Stomach (tissue), 4 donors: ENCODE measurements at regions not wholly inside any gene's neighbourhood (a gene's known extent, or its start where the extent isn't known, plus 50 kb on each side); places are given as distances from the start of the nearest gene placed in this dataset.

Source experiments
- EP300 ChIP-seq: sonication (generic); formaldehyde crosslinking; IDR thresholded peaks from one replicate; pipeline ENCODE4 v1.6.1; 2017; ENCODE audit warnings: antibody characterized with exemption
- POLR2A ChIP-seq, 4 donors: fragments of 450-650 bp; IDR thresholded peaks; one replicate each; pipeline ENCODE4 v1.6.1; 2016; ENCODE audit warnings: antibody characterized with exemption in 4 of 4, control low read depth in 2 of 4, mild to moderate bottlenecking in 1 of 4, moderate library complexity in 1 of 4
- TF ChIP-seq, protein P1 (sequence below), 7 experiments: fragments of 450-650 bp in 4 of 7; fragments of 200-600 bp in 3 of 7; sonication (generic) in 3 of 7; IDR thresholded peaks; one replicate each; pipeline ENCODE4 v1.5.1; 2016 to 2019; ENCODE audit warnings: antibody characterized with exemption in 7 of 7, control low read depth in 2 of 7, mild to moderate bottlenecking in 1 of 7

DNA sequence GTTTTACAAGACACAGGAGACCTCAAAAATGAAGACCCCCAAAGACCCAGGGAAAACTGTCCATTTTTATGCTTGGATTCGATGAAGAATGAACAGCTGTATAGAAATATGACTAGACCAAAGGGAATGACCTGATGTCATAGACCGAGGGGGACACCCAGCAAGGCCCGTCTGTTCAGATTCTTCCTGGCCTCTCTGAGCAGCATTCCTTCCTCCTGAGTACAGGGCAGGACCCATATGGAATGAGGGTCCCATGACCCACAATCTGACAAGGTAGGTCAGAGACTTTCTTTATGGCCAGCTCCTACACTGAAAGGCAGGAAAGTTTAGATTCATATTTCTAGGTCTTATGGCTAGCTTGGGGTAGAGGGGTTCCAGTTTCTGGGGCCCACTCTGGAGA, 356.0 kb downstream of the GATA3 start:
- TF ChIP-seq, protein P1, sequence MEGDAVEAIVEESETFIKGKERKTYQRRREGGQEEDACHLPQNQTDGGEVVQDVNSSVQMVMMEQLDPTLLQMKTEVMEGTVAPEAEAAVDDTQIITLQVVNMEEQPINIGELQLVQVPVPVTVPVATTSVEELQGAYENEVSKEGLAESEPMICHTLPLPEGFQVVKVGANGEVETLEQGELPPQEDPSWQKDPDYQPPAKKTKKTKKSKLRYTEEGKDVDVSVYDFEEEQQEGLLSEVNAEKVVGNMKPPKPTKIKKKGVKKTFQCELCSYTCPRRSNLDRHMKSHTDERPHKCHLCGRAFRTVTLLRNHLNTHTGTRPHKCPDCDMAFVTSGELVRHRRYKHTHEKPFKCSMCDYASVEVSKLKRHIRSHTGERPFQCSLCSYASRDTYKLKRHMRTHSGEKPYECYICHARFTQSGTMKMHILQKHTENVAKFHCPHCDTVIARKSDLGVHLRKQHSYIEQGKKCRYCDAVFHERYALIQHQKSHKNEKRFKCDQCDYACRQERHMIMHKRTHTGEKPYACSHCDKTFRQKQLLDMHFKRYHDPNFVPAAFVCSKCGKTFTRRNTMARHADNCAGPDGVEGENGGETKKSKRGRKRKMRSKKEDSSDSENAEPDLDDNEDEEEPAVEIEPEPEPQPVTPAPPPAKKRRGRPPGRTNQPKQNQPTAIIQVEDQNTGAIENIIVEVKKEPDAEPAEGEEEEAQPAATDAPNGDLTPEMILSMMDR (IDR thresholded peaks at IDR 0.05) = no peak
- TF ChIP-seq EP300 (no peak), POLR2A (IDR thresholded peaks at IDR 0.05) (no peak)
